ENCODE measurements at regions not wholly inside any gene's neighbourhood (a gene's known extent, or its start where the extent isn't known, plus 50 kb on each side); places are given as distances from the start of the nearest gene placed in this dataset.

DNA sequence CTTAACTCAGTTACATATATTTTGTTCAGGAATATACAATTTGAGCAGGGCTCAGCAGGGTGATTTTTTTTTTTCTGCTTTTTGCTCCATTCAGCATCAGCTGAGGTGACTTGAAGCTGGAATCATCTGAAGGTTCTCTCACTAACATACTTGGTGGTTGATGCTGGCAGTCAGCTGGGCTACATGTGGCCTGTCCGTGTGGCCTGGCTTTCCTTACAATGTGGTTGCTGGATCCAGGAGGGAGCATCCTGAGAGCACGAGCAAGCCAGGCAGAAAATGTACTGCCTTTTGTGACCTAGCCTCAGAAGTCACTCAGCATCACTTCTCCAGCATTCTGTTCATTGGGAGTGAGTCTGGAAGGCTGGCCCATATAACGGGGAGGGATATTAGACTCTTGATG is 151.6 kb upstream of the E2F8 start:
- TF ChIP-seq ZBTB7A (IDR thresholded peaks at IDR 0.05; ENCODE audit: low read depth) (no peak), TEAD4 (IDR thresholded peaks at IDR 0.05) (no peak), RAD21 (IDR thresholded peaks at IDR 0.05; ENCODE audit: low read depth) (no peak), CREB1 (IDR thresholded peaks at IDR 0.05; ENCODE audit: low read depth) (no peak), CEBPB (IDR thresholded peaks at IDR 0.05) (no peak), FOXM1 (IDR thresholded peaks at IDR 0.05; ENCODE audit: borderline replicate concordance, low read depth) (no peak), EP300 (IDR thresholded peaks at IDR 0.05; ENCODE audit: borderline replicate concordance) (no peak), YY1 (IDR thresholded peaks at IDR 0.05; ENCODE audit: low read depth) (no peak), EGR1 (IDR thresholded peaks at IDR 0.05) (no peak)
- TF ChIP-seq, protein P1, sequence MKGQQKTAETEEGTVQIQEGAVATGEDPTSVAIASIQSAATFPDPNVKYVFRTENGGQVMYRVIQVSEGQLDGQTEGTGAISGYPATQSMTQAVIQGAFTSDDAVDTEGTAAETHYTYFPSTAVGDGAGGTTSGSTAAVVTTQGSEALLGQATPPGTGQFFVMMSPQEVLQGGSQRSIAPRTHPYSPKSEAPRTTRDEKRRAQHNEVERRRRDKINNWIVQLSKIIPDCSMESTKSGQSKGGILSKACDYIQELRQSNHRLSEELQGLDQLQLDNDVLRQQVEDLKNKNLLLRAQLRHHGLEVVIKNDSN (IDR thresholded peaks at IDR 0.05): no peak
- TF ChIP-seq, protein P2, sequence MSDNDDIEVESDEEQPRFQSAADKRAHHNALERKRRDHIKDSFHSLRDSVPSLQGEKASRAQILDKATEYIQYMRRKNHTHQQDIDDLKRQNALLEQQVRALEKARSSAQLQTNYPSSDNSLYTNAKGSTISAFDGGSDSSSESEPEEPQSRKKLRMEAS (IDR thresholded peaks at IDR 0.05): no peak
- TF ChIP-seq, protein P3, sequence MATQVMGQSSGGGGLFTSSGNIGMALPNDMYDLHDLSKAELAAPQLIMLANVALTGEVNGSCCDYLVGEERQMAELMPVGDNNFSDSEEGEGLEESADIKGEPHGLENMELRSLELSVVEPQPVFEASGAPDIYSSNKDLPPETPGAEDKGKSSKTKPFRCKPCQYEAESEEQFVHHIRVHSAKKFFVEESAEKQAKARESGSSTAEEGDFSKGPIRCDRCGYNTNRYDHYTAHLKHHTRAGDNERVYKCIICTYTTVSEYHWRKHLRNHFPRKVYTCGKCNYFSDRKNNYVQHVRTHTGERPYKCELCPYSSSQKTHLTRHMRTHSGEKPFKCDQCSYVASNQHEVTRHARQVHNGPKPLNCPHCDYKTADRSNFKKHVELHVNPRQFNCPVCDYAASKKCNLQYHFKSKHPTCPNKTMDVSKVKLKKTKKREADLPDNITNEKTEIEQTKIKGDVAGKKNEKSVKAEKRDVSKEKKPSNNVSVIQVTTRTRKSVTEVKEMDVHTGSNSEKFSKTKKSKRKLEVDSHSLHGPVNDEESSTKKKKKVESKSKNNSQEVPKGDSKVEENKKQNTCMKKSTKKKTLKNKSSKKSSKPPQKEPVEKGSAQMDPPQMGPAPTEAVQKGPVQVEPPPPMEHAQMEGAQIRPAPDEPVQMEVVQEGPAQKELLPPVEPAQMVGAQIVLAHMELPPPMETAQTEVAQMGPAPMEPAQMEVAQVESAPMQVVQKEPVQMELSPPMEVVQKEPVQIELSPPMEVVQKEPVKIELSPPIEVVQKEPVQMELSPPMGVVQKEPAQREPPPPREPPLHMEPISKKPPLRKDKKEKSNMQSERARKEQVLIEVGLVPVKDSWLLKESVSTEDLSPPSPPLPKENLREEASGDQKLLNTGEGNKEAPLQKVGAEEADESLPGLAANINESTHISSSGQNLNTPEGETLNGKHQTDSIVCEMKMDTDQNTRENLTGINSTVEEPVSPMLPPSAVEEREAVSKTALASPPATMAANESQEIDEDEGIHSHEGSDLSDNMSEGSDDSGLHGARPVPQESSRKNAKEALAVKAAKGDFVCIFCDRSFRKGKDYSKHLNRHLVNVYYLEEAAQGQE (IDR thresholded peaks at IDR 0.05; ENCODE audit: low read depth): no peak

DNA sequence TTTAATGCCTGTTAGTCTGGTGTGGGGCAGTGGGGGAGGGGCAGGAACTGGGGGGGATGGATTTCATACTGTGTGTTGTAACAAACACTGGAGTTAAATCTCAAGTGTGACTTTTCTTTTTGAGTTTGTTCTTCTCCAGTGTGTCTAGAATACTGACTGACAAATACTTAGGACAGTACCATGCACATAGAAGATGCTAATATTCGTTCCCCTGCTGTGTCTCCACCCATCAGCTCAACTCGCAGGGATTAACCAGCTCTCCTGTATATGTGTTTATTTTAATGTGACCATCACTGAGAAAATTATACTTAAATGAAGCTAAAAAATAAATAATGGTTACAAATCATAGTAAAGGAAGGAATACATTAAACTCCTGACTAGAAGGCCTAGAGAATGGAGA is 150.9 kb upstream of the E2F8 start:
- TF ChIP-seq TCF12 (IDR thresholded peaks at IDR 0.05; ENCODE audit: low read depth) (no peak), CREB1 (IDR thresholded peaks at IDR 0.05; ENCODE audit: low read depth) (no peak), CEBPB (IDR thresholded peaks at IDR 0.05) (no peak), EGR1 (IDR thresholded peaks at IDR 0.05) (no peak), NFIC (IDR thresholded peaks at IDR 0.05) (no peak), RAD21 (IDR thresholded peaks at IDR 0.05; ENCODE audit: low read depth) (no peak), TAF1 (IDR thresholded peaks at IDR 0.05; ENCODE audit: low read depth) (no peak), EP300 (IDR thresholded peaks at IDR 0.05; ENCODE audit: borderline replicate concordance) (no peak)
- TF ChIP-seq, protein P1 (IDR thresholded peaks at IDR 0.05): no peak
- TF ChIP-seq, protein P3 (IDR thresholded peaks at IDR 0.05; ENCODE audit: low read depth): no peak

DNA sequence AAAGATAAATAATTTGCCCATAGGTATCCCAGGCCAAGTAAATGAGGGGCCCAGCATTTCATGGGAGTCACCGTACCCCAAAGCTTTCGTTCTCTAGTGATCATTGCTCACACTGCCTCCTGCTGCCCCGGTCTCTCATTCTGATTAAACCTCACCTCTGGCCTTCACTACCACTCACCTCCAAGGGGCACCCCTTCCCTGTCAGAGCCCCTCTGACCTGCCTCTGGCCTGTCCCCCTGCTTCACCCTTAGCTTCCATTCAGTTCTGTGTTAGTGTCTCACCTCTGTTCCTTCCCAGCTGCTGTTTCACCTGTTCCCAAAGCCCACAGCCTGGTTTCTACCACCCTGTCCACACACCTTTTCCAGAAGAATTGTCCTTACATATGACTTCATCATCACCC is 150.3 kb upstream of the E2F8 start:
- no peak for TF ChIP-seq CREB1 (IDR thresholded peaks at IDR 0.05; ENCODE audit: low read depth)
- TF ChIP-seq, protein P1 (IDR thresholded peaks at IDR 0.05): no peak
- no peak for TF ChIP-seq EGR1 (IDR thresholded peaks at IDR 0.05)
- TF ChIP-seq, protein P2 (IDR thresholded peaks at IDR 0.05): no peak
- no peak for TF ChIP-seq TAF1 (IDR thresholded peaks at IDR 0.05; ENCODE audit: low read depth)
- no peak for TF ChIP-seq TCF12 (IDR thresholded peaks at IDR 0.05; ENCODE audit: low read depth)
- TF ChIP-seq TEAD4 (IDR thresholded peaks at IDR 0.05): no peak
- TF ChIP-seq RAD21 (IDR thresholded peaks at IDR 0.05; ENCODE audit: low read depth): no peak
- no peak for TF ChIP-seq EP300 (IDR thresholded peaks at IDR 0.05; ENCODE audit: borderline replicate concordance)
- TF ChIP-seq NFIC (IDR thresholded peaks at IDR 0.05): no peak

DNA sequence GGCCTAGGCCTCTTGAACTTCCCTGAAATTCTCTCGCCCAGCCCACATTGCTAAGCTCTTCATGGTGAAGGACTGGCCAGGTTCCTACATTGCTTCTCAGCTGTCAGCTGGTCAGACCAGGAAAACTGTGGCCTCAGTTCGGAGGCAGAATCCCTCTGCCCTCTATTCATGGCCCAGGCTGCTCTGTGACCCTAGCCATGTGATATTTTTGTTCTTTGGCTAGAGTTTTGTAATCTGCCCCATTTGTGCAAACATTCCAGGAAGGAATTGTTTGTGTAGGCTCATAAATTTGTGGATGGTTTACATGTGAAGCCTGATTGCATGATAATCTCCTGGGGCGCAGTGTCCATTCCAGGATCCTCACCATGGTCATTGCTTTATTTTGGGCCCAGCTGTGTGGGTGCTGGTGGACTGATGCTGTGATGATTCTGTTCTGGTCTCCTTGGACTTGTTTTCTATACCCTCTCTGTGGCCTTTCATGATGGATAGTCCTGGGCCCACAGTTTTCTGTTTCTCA is 149.1 kb upstream of the E2F8 start:
- TF ChIP-seq FOXM1 (IDR thresholded peaks at IDR 0.05; ENCODE audit: borderline replicate concordance, low read depth): no peak
- TF ChIP-seq CREB1 (IDR thresholded peaks at IDR 0.05; ENCODE audit: low read depth): no peak
- no peak for TF ChIP-seq CEBPB (IDR thresholded peaks at IDR 0.05)
- no peak for TF ChIP-seq RAD21 (IDR thresholded peaks at IDR 0.05; ENCODE audit: low read depth)
- no peak for TF ChIP-seq TCF12 (IDR thresholded peaks at IDR 0.05; ENCODE audit: low read depth)
- no peak for TF ChIP-seq ZBTB7A (IDR thresholded peaks at IDR 0.05; ENCODE audit: low read depth)
- TF ChIP-seq, protein P1 (IDR thresholded peaks at IDR 0.05): no peak

DNA sequence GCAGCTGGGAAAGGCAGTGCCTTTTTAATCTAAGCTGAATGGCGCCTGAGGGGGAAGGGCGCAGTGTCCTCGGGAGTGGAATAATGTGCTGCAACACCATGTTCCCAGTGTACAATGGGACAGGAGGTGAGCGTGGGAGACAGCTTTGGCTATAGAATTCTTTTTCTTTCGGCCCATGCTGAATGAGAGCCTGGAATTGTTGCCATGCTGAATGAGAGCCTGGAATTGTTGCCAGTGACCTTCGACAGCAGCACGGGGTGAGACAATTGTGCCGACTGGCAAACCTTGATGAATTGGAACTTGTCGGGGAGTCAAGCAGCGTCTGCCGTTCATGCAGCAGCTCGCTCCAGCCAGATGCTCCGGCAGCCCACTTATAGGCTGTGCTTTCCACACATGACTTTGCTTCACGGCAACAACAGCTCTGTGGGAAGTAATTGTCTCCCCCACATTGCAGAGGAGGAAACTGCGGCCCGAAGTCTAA is 141.4 kb upstream of the E2F8 start:
- TF ChIP-seq TAF1 (IDR thresholded peaks at IDR 0.05; ENCODE audit: low read depth): no peak
- TF ChIP-seq YY1 (IDR thresholded peaks at IDR 0.05; ENCODE audit: low read depth): no peak
- TF ChIP-seq EGR1 (IDR thresholded peaks at IDR 0.05): no peak
- TF ChIP-seq TCF12 (IDR thresholded peaks at IDR 0.05; ENCODE audit: low read depth): no peak
- TF ChIP-seq, protein P2 (IDR thresholded peaks at IDR 0.05): no peak
- TF ChIP-seq, protein P1 (IDR thresholded peaks at IDR 0.05): no peak
- TF ChIP-seq CEBPB (IDR thresholded peaks at IDR 0.05): no peak
- TF ChIP-seq, protein P3 (IDR thresholded peaks at IDR 0.05; ENCODE audit: low read depth): no peak
- TF ChIP-seq EP300 (IDR thresholded peaks at IDR 0.05; ENCODE audit: borderline replicate concordance): no peak
- TF ChIP-seq RAD21 (IDR thresholded peaks at IDR 0.05; ENCODE audit: low read depth): no peak
- TF ChIP-seq FOXM1 (IDR thresholded peaks at IDR 0.05; ENCODE audit: borderline replicate concordance, low read depth): no peak
- TF ChIP-seq CREB1 (IDR thresholded peaks at IDR 0.05; ENCODE audit: low read depth): no peak

Data from Ishikawa (cell line).